HG03575 (cell line): ENCODE measurements at regions not wholly inside any gene's neighbourhood (a gene's known extent, or its start where the extent isn't known, plus 50 kb on each side); places are given as distances from the start of the nearest gene placed in this dataset.

Source experiments
- ATAC-seq: cut with Tn5 transposase; IDR thresholded peaks from one replicate; pipeline ENCODE4 v1.9.1; 2021; ENCODE audit not compliant: unreplicated experiment, insufficient number of reproducible peaks, low FRiP score; ENCODE audit errors: extremely low read depth

GRCh38 chr12:114769634-114770033, 85.7 kb upstream of the TBX3 start:
- ATAC-seq, result no peak

DNA sequence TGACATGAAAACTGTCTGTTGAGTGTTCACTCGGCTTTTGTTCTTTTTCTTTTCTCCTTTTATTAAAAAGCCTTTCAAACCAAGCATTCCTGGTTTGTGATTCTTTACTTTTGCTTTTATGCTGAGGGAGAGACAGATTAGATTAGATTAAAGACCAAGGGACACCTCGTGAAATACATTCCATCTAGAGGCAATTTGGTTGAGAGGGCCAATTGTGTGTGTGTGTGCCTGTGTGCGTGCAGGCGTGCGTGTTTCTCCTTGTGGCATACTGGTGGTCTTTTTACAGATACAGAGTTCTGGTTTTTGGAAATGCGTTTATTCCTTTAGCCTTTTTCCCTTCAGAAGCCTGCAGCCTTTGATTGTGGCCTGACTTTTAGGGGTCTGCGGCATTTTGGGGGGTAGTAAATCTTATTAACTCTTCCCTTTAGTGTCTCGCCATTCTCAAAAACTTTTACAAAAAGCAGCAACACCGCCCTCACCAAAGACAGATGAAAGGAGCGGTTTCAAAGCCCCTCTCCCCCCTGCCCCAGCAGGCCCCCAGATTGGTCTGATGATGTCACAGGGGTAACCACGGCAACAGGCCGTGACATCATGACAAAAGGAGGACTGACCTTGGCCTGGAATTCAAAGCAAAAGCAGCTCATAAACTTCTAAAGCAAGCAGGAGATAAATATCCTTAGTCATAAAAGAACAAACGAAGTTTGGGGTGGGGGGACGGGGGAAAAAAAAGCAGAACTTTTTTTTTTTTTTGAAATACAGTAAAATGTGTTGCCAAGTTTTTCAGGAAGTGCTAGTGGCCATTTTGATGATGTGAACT, 84.1 kb upstream of the TBX3 start:
- no peak for ATAC-seq

DNA sequence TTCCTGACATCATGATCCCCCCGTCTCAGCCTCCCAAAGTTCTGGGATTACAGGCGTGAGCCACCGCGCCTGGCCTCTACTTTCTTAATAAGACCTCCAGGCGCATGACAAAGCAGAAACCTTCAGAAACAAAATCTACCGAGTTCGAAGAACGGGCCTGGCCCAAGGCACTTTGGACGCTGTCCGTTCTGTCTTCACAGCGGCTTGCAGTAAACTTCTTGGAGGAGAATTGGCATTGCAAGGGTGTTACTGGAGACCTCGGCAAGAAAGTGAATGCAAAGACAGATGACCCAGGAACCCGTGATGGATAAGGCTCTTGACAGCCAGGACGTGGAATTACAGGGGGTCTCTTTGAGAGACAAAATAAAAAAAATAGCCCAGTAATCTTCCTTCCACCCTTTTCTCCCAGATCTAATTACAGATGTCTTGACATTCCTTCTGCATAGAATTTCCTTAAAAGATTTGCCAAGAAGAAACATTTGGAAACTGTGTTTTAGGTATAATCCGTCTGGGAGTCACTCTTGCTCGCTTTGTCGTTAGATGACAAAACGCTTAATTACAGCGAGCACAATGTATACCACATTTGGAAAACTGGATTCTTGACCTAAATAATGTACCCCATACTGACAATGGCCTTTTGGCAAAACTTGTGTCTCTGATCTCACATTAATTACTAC, 83.2 kb upstream of the TBX3 start:
- no peak for ATAC-seq

DNA sequence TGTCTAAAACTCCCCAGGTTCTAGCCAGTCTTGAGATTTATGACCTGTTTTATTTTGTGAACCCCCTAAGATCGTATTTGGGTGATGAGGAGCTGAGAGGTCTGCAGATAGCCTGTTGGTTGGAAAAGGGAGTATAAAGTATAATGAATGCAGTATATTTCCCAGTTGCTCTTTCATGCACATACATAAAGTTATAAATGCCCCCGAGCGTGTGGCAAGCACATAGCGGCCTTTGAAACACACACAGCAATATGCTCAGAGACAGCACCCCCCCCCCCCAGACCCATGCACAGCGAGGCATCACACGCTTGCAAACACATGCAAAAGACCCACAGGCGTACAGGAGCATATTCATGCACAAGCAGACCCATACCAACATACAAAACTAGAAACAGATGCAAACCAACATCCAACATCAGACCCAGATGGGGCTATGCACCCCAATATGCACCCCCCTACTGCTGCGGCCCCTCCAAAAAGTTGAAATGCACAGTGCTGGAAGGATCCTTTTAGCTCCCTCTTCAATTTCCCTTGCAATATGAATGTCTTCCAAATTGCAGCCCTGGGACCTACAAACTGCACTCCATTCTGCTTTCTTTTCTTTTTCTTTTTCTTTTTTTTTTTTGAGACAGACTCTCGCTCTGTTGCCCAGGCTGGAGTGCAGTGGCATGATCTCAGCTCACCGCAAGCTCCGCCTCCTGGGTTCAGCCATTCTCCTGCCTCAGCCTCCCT, 82.2 kb upstream of the TBX3 start:
- ATAC-seq, result no peak

- no peak for ATAC-seq
Measured at GRCh38 chr12:114764510-114764909, 80.5 kb upstream of the TBX3 start.

GRCh38 chr12:114762490-114763110, 78.6 kb upstream of the TBX3 start:
- no peak for ATAC-seq

- no peak for ATAC-seq
Measured at GRCh38 chr12:114760151-114760877, 76.3 kb upstream of the TBX3 start.

DNA sequence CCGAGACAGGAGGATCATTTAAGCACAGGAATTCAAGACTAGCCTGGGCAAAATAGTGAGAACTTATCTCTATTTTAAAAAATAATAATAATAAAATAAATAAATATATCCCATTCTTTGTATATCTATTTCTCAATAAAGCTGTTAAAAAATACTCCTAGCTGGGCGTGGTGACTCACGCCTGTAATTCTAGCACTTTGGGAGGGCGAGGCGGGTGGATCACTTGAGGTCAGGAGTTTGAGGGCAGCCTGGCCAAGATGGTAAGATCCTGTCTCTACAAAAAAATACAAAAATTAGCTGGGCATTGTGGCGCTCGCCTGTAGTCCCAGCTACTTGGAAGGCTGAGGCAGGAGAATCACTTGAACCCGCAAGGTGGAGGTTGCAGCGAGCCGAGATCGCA, 75.7 kb upstream of the TBX3 start:
- no peak for ATAC-seq

GRCh38 chr12:114757684-114758325, 73.8 kb upstream of the TBX3 start:
- ATAC-seq, result no peak

DNA sequence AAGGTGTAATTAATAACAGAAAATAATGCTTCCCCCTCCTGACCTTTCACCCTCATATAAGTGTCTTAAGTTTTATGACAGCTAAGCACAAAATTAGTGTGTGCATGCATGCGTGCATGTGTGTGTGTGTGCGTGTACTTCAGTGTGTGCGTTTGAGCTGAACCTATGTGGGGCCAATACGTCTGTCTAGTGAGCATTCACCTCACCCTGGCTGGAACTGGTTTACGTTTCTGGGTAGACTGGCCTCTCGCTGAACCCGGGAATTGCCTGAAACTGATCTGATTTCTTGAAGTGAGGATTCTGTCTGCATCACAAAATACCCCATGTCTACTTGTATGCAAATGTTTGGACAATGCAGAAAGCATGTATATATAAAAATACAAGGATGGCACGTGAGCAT, 68.2 kb upstream of the TBX3 start:
- ATAC-seq, result no peak

DNA sequence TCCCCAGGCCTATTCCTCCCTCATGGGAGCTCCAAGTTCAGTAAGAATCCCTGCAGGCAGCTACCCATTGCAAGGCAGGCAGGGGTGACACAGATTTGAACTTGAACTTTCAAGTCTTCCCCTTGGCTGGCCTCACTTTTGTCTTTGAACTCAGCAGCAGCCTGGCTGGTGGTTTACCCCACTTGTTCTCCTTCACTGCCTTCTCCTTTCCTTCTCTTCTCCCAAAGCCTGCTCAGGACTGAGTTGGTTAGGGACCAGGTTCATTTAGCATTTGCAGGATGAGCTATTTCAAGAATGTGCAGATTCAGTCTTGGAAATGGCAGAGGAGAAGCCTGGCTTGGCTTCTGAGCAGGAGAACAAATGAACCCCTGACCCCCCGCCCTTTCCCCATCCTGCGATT, 67.7 kb upstream of the TBX3 start:
- no peak for ATAC-seq

GRCh38 chr12:114750917-114751316, 66.9 kb upstream of the TBX3 start:
- no peak for ATAC-seq

DNA sequence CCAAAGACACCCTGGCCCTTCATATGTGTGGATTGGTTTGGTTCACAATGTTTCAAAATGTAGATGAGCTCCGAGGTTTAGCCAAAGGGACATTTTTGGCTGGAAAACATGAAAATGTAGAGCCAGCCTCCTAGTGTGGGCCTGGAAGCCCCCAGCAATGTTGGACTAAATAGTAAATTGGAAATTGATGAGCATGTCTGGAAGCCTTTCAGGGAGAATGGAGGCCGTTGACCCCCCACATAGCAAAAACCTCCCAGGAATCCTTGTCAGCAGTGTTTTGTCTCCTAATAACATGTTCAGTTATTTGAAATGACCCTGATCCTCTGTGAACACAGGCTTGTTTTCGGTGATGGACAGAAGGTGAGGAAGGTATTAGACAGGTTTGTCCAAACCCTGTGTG, 65.1 kb upstream of the TBX3 start:
- ATAC-seq, result no peak

GRCh38 chr12:114747012-114747858, 63.3 kb upstream of the TBX3 start:
- ATAC-seq, result no peak

- ATAC-seq, result no peak
Measured at GRCh38 chr12:114746297-114747011, 62.5 kb upstream of the TBX3 start.

DNA sequence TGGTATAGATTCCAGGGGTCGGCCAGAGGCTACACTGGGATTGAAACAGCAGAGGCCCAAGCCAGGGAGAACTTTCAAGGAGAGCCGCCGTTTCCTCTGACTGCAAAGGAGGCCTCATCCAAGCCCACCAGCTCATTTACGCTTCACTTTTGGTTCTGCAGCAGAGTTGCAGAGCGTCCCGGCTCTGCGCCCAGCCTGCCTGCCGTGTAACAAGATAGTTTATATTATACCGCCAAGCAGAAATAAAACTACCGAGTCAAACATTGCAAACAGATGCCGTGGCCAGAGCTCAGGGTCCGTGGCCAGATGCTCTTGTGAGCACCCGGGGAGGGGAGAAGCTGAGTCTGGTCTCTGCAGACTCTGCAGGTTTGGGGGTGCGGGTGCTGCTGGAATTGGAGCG, 60.7 kb upstream of the TBX3 start:
- ATAC-seq, result no peak

GRCh38 chr12:114744285-114744684, 60.3 kb upstream of the TBX3 start:
- no peak for ATAC-seq
